ENCODE measurements at regions not wholly inside any gene's neighbourhood (a gene's known extent, or its start where the extent isn't known, plus 50 kb on each side); places are given as distances from the start of the nearest gene placed in this dataset.

DNA sequence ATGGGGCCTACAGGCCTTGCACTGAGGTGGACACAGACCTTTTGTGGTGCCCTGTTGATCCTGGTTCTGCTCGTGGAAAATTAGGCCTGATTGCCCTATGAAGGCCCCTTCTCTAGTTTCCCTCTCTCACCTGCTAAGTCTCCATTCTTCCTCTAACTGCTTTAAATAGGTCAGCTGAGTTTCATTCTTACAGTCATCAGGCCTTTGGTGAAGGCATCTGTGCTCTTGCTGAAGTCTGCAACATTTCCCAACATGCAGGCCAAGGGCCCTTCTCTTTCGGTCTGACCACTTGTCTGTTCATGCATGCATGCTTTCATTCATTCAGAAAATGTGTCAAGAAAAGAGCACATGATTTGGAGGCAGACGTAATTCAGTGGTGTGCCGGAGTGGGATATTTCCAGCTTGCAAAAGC, 244.0 kb downstream of the BUB3 start:
- intact Hi-C loops (cut with DNase I, micrococcal nuclease) = no loop called here
- peak; percentile 40 for ATAC-seq
- Histone ChIP-seq H3K9me3 (no peaks in the 10 kb centered on the region), H3K4me1 (ENCODE audit: low read depth) (no peaks in the 10 kb centered on the region), H3K4me3 (no peak overlapping the region), H3K36me3 (ENCODE audit: low read depth) (no peaks in the 10 kb centered on the region)
- DNase-seq = no peak
- TF ChIP-seq, protein P1, sequence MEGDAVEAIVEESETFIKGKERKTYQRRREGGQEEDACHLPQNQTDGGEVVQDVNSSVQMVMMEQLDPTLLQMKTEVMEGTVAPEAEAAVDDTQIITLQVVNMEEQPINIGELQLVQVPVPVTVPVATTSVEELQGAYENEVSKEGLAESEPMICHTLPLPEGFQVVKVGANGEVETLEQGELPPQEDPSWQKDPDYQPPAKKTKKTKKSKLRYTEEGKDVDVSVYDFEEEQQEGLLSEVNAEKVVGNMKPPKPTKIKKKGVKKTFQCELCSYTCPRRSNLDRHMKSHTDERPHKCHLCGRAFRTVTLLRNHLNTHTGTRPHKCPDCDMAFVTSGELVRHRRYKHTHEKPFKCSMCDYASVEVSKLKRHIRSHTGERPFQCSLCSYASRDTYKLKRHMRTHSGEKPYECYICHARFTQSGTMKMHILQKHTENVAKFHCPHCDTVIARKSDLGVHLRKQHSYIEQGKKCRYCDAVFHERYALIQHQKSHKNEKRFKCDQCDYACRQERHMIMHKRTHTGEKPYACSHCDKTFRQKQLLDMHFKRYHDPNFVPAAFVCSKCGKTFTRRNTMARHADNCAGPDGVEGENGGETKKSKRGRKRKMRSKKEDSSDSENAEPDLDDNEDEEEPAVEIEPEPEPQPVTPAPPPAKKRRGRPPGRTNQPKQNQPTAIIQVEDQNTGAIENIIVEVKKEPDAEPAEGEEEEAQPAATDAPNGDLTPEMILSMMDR (IDR thresholded peaks at IDR 0.05) = no peak

DNA sequence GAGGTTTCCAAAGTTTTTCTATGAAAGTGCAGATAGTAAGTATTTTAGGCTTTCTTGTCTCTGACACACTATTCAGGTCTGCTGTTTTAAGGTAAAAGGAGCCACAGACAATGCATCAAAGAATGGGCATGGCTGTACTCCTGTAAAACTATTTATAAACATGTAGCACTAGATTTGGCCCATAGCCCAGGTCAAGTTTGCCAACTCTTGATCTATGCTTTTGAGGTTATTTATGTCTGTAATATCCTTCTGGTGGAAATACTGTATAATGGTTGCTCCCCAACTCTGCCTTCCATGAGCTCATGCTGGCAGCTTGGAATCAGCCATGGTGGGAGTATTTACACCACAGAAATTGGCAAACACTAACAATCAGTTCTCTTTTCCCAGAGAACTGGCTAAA, 244.6 kb downstream of the BUB3 start:
- no peak overlapping the region for H3K4me3 ChIP-seq
- TF ChIP-seq, protein P1 (IDR thresholded peaks at IDR 0.05) = no peak
- H3K4me1 ChIP-seq (ENCODE audit: low read depth) = no peaks in the 10 kb centered on the region
- intact Hi-C loops (cut with DNase I, micrococcal nuclease) = no loop called here
- no peak for DNase-seq
- no peak for ATAC-seq
- H3K9me3 ChIP-seq = peaks cover under 1% of the 10 kb centered on the region
- H3K36me3 ChIP-seq (ENCODE audit: low read depth) = no peaks in the 10 kb centered on the region

- TF ChIP-seq, protein P1 (IDR thresholded peaks at IDR 0.05) = no peak
- no peaks in the 10 kb centered on the region for H3K4me1 ChIP-seq (ENCODE audit: low read depth)
- ATAC-seq = no peak
- H3K9me3 ChIP-seq = peaks cover 3% of the 10 kb centered on the region
- DNase-seq = no peak
- H3K36me3 ChIP-seq (ENCODE audit: low read depth) = no peaks in the 10 kb centered on the region
- intact Hi-C loops (cut with DNase I, micrococcal nuclease) = no loop called here
- H3K4me3 ChIP-seq = no peak overlapping the region
Measured at GRCh38 chr10:123399276-123399839, 245.2 kb downstream of the BUB3 start.

GRCh38 chr10:123402021-123402420, 247.8 kb downstream of the BUB3 start:
- no peak overlapping the region for H3K4me3 ChIP-seq
- ATAC-seq = no peak
- H3K36me3 ChIP-seq (ENCODE audit: low read depth) = no peaks in the 10 kb centered on the region
- no peak for DNase-seq
- intact Hi-C loops (cut with DNase I, micrococcal nuclease) = no loop called here
- H3K4me1 ChIP-seq (ENCODE audit: low read depth) = no peaks in the 10 kb centered on the region
- H3K9me3 ChIP-seq = peaks cover 9% of the 10 kb centered on the region
- TF ChIP-seq, protein P1 (IDR thresholded peaks at IDR 0.05) = no peak

DNA sequence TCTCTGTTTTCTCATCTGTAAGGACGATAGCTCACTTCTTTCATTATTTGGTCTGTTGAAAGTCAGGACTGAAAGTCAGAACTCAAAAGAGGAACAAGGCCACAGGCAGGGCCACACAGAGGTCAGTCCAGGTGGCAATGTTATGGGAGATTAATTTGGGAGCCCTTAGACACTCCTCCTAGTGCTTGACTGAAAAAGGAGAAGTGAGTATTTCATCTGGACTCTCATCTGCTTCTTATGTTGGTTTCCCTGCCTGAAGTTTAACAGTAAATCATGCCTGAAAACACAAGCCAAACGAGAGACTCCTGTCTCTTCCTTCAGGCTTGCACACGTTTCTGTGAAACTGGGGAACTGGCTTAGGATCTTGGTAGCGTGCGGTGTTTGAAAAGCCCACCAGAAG, 248.5 kb downstream of the BUB3 start:
- H3K4me1 ChIP-seq (ENCODE audit: low read depth) = no peaks in the 10 kb centered on the region
- peaks cover 9% of the 10 kb centered on the region for H3K9me3 ChIP-seq
- no peaks in the 10 kb centered on the region for H3K36me3 ChIP-seq (ENCODE audit: low read depth)
- TF ChIP-seq, protein P1 (IDR thresholded peaks at IDR 0.05) = no peak
- H3K4me3 ChIP-seq = no peak overlapping the region
- ATAC-seq (peak; percentile 72), DNase-seq (peak in 1 of 3 donors; percentile 14)
- intact Hi-C loops (cut with DNase I, micrococcal nuclease) = no loop called here

DNA sequence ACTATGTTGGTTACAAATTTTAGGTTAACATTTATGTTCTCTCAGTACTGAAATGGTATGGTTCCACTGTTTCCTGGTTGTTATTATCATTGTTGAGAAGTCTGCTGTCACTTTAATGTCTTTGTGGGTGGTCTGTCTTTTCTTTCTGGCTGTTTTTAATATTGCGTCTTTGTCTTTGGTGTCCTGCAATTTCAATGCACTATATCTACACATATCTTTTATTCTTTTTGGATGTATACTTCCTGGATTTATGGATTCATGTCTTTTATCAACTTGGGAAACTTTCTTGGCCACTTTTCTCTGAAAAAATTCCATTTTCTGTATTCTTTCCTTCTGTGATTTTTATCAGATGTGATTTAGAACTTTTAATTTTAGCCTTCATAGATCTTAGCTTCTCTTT, 250.2 kb downstream of the BUB3 start:
- DNase-seq (no peak), ATAC-seq (no peak)
- Histone ChIP-seq H3K4me3 (no peak overlapping the region), H3K36me3 (ENCODE audit: low read depth) (no peaks in the 10 kb centered on the region), H3K9me3 (peaks cover 9% of the 10 kb centered on the region), H3K4me1 (ENCODE audit: low read depth) (no peaks in the 10 kb centered on the region)
- TF ChIP-seq, protein P1 (IDR thresholded peaks at IDR 0.05) = no peak
- intact Hi-C loops (cut with DNase I, micrococcal nuclease) = no loop called here
